ENCODE measurements at regions not wholly inside any gene's neighbourhood (a gene's known extent, or its start where the extent isn't known, plus 50 kb on each side); places are given as distances from the start of the nearest gene placed in this dataset.

- intact Hi-C loops (cut with DNase I): no loop called here
- no peaks in the 10 kb centered on the region for H3K36me3 ChIP-seq
- H3K9me3 ChIP-seq: no peaks in the 10 kb centered on the region
- TF ChIP-seq EP300 (IDR thresholded peaks at IDR 0.05) (no peak), POLR2A (IDR thresholded peaks at IDR 0.05) (no peak), CTCF (IDR thresholded peaks at IDR 0.05) (no peak)
- no peak overlapping the region for H3K4me3 ChIP-seq
- no peaks in the 10 kb centered on the region for H3K27me3 ChIP-seq
- H3K4me1 ChIP-seq (ENCODE audit: insufficient read depth): no peaks in the 10 kb centered on the region
- DNase-seq: no peak
- no peak overlapping the region for H3K27ac ChIP-seq
Measured at GRCh38 chr13:59276436-59276835, 887.3 kb downstream of the DIAPH3 start.

GRCh38 chr13:59277106-59277505, 886.6 kb downstream of the DIAPH3 start:
- intact Hi-C loops (cut with DNase I): no loop called here

GRCh38 chr13:59279028-59279427, 884.7 kb downstream of the DIAPH3 start:
- no peaks in the 10 kb centered on the region for H3K36me3 ChIP-seq
- intact Hi-C loops (cut with DNase I): no loop called here
- H3K4me1 ChIP-seq (ENCODE audit: insufficient read depth): no peaks in the 10 kb centered on the region
- WGBS, 3 donors: 6 to 27% (median 16%) methylated on average over 2 of the region's 2 CpGs
- H3K9me3 ChIP-seq: no peaks in the 10 kb centered on the region
- TF ChIP-seq POLR2A (IDR thresholded peaks at IDR 0.05) (no peak), CTCF (IDR thresholded peaks at IDR 0.05) (no peak), EP300 (IDR thresholded peaks at IDR 0.05) (no peak)
- H3K4me3 ChIP-seq: no peak overlapping the region
- H3K27ac ChIP-seq: no peak overlapping the region
- no peak for DNase-seq
- no peaks in the 10 kb centered on the region for H3K27me3 ChIP-seq

More at GRCh38 chr13:59277106-59277505, 886.6 kb downstream of the DIAPH3 start:
- Histone ChIP-seq H3K4me3 (no peak overlapping the region), H3K9me3 (no peaks in the 10 kb centered on the region), H3K4me1 (ENCODE audit: insufficient read depth) (no peaks in the 10 kb centered on the region), H3K27ac (no peak overlapping the region), H3K27me3 (no peaks in the 10 kb centered on the region), H3K36me3 (no peaks in the 10 kb centered on the region)
- TF ChIP-seq CTCF (IDR thresholded peaks at IDR 0.05) (no peak), EP300 (IDR thresholded peaks at IDR 0.05) (no peak), POLR2A (IDR thresholded peaks at IDR 0.05) (no peak)
- no peak for DNase-seq

DNA sequence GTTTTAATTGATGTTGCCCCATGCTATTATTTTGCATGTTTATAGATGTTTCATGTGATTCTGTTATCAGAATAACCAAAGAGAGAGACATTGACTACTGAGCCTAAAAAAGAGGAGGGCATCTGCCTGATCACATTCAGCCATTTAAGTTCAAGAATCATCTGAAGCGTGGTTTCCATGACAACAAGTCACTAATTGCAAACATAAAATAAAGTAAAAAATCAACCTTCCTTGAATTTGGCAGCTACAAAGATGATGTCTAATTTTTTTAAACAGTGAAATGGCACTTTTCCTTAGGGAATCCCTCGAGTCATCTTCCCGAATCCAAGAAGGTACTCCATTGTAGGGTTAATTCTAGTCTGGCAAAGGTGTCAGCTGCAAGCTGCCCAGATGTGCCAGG, 884.2 kb downstream of the DIAPH3 start:
- no peak overlapping the region for H3K4me3 ChIP-seq
- intact Hi-C loops (cut with DNase I): no loop called here
- H3K9me3 ChIP-seq: no peaks in the 10 kb centered on the region
- WGBS, 3 donors: 73 to 85% (median 85%) methylated on average over 3 of the region's 3 CpGs
- no peak for DNase-seq
- TF ChIP-seq POLR2A (IDR thresholded peaks at IDR 0.05) (no peak), CTCF (IDR thresholded peaks at IDR 0.05) (no peak), EP300 (IDR thresholded peaks at IDR 0.05) (no peak)
- no peaks in the 10 kb centered on the region for H3K4me1 ChIP-seq (ENCODE audit: insufficient read depth)
- H3K27ac ChIP-seq: no peak overlapping the region
- H3K27me3 ChIP-seq: no peaks in the 10 kb centered on the region
- no peaks in the 10 kb centered on the region for H3K36me3 ChIP-seq

DNA sequence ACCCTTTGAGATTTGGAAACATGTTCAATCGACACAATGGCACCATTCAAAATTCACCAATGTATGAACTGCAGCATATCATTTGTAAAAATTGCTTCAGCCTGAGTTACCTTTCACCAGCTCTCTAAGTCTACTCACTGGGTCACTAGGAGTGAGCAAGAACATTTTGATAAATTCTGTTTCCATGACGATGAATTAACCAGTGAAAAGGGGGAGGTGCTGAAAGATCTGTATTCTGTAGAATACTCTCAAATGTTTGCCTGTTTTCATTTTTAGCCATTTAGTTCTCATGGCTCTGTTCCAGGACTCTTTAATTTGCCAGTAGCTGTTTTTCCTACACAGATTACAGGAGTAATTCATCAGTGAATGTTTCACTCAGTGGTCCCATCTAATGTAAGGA, 883.4 kb downstream of the DIAPH3 start:
- TF ChIP-seq EP300 (IDR thresholded peaks at IDR 0.05): no peak
- TF ChIP-seq POLR2A (IDR thresholded peaks at IDR 0.05): no peak
- no peak for TF ChIP-seq CTCF (IDR thresholded peaks at IDR 0.05)
- no peaks in the 10 kb centered on the region for H3K27me3 ChIP-seq
- no peak overlapping the region for H3K4me3 ChIP-seq
- no peak for DNase-seq
- no peak overlapping the region for H3K27ac ChIP-seq
- H3K4me1 ChIP-seq (ENCODE audit: insufficient read depth): no peaks in the 10 kb centered on the region
- intact Hi-C loops (cut with DNase I): no loop called here
- H3K36me3 ChIP-seq: no peaks in the 10 kb centered on the region
- WGBS, 3 donors: 36 to 47% (median 36%) methylated on average over 2 of the region's 2 CpGs
- H3K9me3 ChIP-seq: no peaks in the 10 kb centered on the region
